GM18907 (cell line): ENCODE measurements at regions not wholly inside any gene's neighbourhood (a gene's known extent, or its start where the extent isn't known, plus 50 kb on each side); places are given as distances from the start of the nearest gene placed in this dataset.

Experiments
- ATAC-seq: cut with Tn5 transposase; IDR thresholded peaks from one replicate; pipeline ENCODE4 v1.9.1; 2021; ENCODE audit warnings: mild to moderate bottlenecking, moderate library complexity; ENCODE audit not compliant: unreplicated experiment

- no peak for ATAC-seq
Observed at GRCh38 chr5:143870362-143870761, 58.4 kb downstream of the HMHB1 start.

GRCh38 chr5:143870871-143871632 lies 59.1 kb downstream of the HMHB1 start:
- ATAC-seq: no peak

- no peak for ATAC-seq
Observed at GRCh38 chr5:143871672-143872071, 59.7 kb downstream of the HMHB1 start.

- ATAC-seq: no peak
Observed at GRCh38 chr5:143874312-143874711, 62.4 kb downstream of the HMHB1 start.

GRCh38 chr5:143877196-143877595 lies 65.2 kb downstream of the HMHB1 start:
- no peak for ATAC-seq

- ATAC-seq: no peak
Observed at GRCh38 chr5:143878430-143878829, 66.5 kb downstream of the HMHB1 start.

GRCh38 chr5:143879646-143880045 lies 67.7 kb downstream of the HMHB1 start:
- ATAC-seq: no peak

- ATAC-seq: no peak
Observed at GRCh38 chr5:143880178-143880577, 68.2 kb downstream of the HMHB1 start.

- no peak for ATAC-seq
Observed at GRCh38 chr5:143882520-143882919, 70.6 kb downstream of the HMHB1 start.

- ATAC-seq: no peak
Observed at GRCh38 chr5:143886096-143886495, 74.1 kb downstream of the HMHB1 start.

- no peak for ATAC-seq
Observed at GRCh38 chr5:143886651-143887638, 75.0 kb downstream of the HMHB1 start.

- ATAC-seq: no peak
Observed at GRCh38 chr5:143887903-143888665, 76.1 kb downstream of the HMHB1 start.

GRCh38 chr5:143888912-143889311 lies 77.0 kb downstream of the HMHB1 start:
- ATAC-seq: no peak

GRCh38 chr5:143889986-143890385 lies 78.0 kb downstream of the HMHB1 start:
- no peak for ATAC-seq

GRCh38 chr5:143890487-143890886 lies 78.5 kb downstream of the HMHB1 start:
- ATAC-seq: no peak

- no peak for ATAC-seq
Observed at GRCh38 chr5:143892271-143892670, 80.3 kb downstream of the HMHB1 start.

GRCh38 chr5:143892908-143893307 lies 80.9 kb downstream of the HMHB1 start:
- ATAC-seq: no peak

GRCh38 chr5:143893638-143894037 lies 81.7 kb downstream of the HMHB1 start:
- ATAC-seq: no peak

GRCh38 chr5:143896516-143896915 lies 84.6 kb downstream of the HMHB1 start:
- ATAC-seq: no peak

GRCh38 chr5:143896966-143897365 lies 85.0 kb downstream of the HMHB1 start:
- no peak for ATAC-seq

GRCh38 chr5:143898381-143898780 lies 86.4 kb downstream of the HMHB1 start:
- ATAC-seq: no peak
